ENCODE measurements at regions not wholly inside any gene's neighbourhood (a gene's known extent, or its start where the extent isn't known, plus 50 kb on each side); places are given as distances from the start of the nearest gene placed in this dataset.
"Not testable (repeated sequence)": the region's sequence is repeated elsewhere in the genome, so short reads cannot be mapped to it uniquely, and the experiment has no call there.

- DNase-seq (ENCODE audit: low read depth), result not testable (repeated sequence)
Measured at GRCh38 chr2:87431051-87431450, 316.8 kb upstream of the PLGLB2 start.

- not testable (repeated sequence) for DNase-seq (ENCODE audit: low read depth)
Measured at GRCh38 chr2:87432711-87433453, 315.0 kb upstream of the PLGLB2 start.

GRCh38 chr2:87436007-87436406, 311.9 kb upstream of the PLGLB2 start:
- not testable (repeated sequence) for DNase-seq (ENCODE audit: low read depth)

- not testable (repeated sequence) for DNase-seq (ENCODE audit: low read depth)
Measured at GRCh38 chr2:87437701-87438260, 310.1 kb upstream of the PLGLB2 start.

GRCh38 chr2:87438780-87439454, 309.0 kb upstream of the PLGLB2 start:
- DNase-seq (ENCODE audit: low read depth), result not testable (repeated sequence)

GRCh38 chr2:87439617-87440204, 308.2 kb upstream of the PLGLB2 start:
- not testable (repeated sequence) for DNase-seq (ENCODE audit: low read depth)

GRCh38 chr2:87440650-87441049, 307.2 kb upstream of the PLGLB2 start:
- not testable (repeated sequence) for DNase-seq (ENCODE audit: low read depth)

- not testable (repeated sequence) for DNase-seq (ENCODE audit: low read depth)
Measured at GRCh38 chr2:87441375-87441774, 306.5 kb upstream of the PLGLB2 start.

GRCh38 chr2:87442983-87443577, 304.8 kb upstream of the PLGLB2 start:
- not testable (repeated sequence) for DNase-seq (ENCODE audit: low read depth)

GRCh38 chr2:87444951-87445350, 302.9 kb upstream of the PLGLB2 start:
- not testable (repeated sequence) for DNase-seq (ENCODE audit: low read depth)

GRCh38 chr2:87445613-87446312, 302.1 kb upstream of the PLGLB2 start:
- not testable (repeated sequence) for DNase-seq (ENCODE audit: low read depth)

GRCh38 chr2:87446313-87446696, 301.6 kb upstream of the PLGLB2 start:
- not testable (repeated sequence) for DNase-seq (ENCODE audit: low read depth)

- not testable (repeated sequence) for DNase-seq (ENCODE audit: low read depth)
Measured at GRCh38 chr2:87449462-87449980, 298.4 kb upstream of the PLGLB2 start.

GRCh38 chr2:87452193-87452592, 295.7 kb upstream of the PLGLB2 start:
- not testable (repeated sequence) for DNase-seq (ENCODE audit: low read depth)

- DNase-seq (ENCODE audit: low read depth), result not testable (repeated sequence)
Measured at GRCh38 chr2:87452861-87453260, 295.0 kb upstream of the PLGLB2 start.

GRCh38 chr2:87453965-87454364, 293.9 kb upstream of the PLGLB2 start:
- not testable (repeated sequence) for DNase-seq (ENCODE audit: low read depth)

GRCh38 chr2:87454421-87454820, 293.5 kb upstream of the PLGLB2 start:
- DNase-seq (ENCODE audit: low read depth), result not testable (repeated sequence)

- DNase-seq (ENCODE audit: low read depth), result not testable (repeated sequence)
Measured at GRCh38 chr2:87455209-87455853, 292.6 kb upstream of the PLGLB2 start.

GRCh38 chr2:87455854-87456249, 292.0 kb upstream of the PLGLB2 start:
- DNase-seq (ENCODE audit: low read depth), result not testable (repeated sequence)

- DNase-seq (ENCODE audit: low read depth), result not testable (repeated sequence)
Measured at GRCh38 chr2:87456477-87457128, 291.3 kb upstream of the PLGLB2 start.
